ENCODE measurements at regions not wholly inside any gene's neighbourhood (a gene's known extent, or its start where the extent isn't known, plus 50 kb on each side); places are given as distances from the start of the nearest gene placed in this dataset.

DNA sequence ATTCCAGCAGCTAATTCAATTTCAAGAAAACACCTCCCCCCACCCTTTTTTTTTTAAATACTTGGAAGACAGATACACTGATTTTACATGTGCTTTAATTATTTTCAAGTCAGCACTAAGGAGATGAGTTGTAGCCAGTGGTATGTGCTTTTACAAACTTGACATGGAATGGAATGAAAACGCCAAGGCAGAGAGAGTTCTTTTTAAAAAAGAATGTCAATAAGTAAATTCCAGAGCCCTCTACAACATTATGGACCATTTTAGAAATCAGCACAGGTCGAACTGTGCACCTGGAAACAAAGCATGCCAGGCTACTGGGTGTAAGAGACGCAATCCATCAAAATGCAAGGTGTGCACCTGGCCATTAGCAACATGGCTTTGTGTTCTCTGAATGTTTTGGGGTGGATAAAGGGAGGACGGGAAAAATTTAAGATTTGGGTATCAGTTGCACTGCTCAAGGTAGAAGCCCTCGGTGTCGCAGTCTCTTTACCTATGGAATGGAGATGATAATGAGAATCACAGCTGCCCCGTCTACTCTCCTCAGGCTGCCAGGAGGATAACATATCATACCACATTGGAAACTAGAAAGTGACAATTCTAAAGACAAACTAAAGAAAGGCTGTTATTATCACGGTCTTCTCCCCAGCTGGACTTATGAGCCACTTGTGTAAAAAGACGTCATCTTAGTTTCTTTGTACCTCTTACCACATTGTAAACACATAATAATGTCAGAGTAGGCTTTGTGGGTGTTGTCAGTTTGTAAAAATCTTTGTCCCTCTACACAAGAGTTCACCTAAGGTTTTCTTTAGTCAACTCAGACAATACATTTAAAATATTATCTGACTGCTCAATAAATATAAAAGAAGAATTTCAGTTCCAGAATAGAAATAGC lies 107.4 kb upstream of the PRICKLE2 start:
- H3K36me3 Mint-ChIP-seq, result no peaks in the 10 kb centered on the region
- ChIA-PET POLR2A (ENCODE audit: partially characterized antibody) (no interaction called here), CTCF (ENCODE audit: partially characterized antibody) (no interaction called here)
- no peak overlapping the region for H3K4me3 Mint-ChIP-seq
- H3K9me3 Mint-ChIP-seq, result no peaks in the 10 kb centered on the region
- Histone ChIP-seq H3K27me3 (ENCODE audit: insufficient read depth, low read length) (no peaks in the 10 kb centered on the region), H3K4me1 (ENCODE audit: insufficient read depth, low read length) (no peaks in the 10 kb centered on the region), H3K27ac (ENCODE audit: low read depth, low read length) (no peak overlapping the region), H3K36me3 (ENCODE audit: insufficient read depth, low read length) (no peaks in the 10 kb centered on the region), H3K4me3 (ENCODE audit: low read length in 2 of 2) (no peak overlapping the region), H3K9me3 (ENCODE audit: control insufficient read depth in 1 of 2, low read length in 2 of 2) (no peaks in the 10 kb centered on the region)
- H3K27ac Mint-ChIP-seq, result no peak overlapping the region
- intact Hi-C loops (cut with micrococcal nuclease), result no loop called here
- H3K4me1 Mint-ChIP-seq, result no peaks in the 10 kb centered on the region
- no peak for DNase-seq
- H3K27me3 Mint-ChIP-seq, result peaks cover 0 to 5% of the 10 kb centered on the region in 2 donors

DNA sequence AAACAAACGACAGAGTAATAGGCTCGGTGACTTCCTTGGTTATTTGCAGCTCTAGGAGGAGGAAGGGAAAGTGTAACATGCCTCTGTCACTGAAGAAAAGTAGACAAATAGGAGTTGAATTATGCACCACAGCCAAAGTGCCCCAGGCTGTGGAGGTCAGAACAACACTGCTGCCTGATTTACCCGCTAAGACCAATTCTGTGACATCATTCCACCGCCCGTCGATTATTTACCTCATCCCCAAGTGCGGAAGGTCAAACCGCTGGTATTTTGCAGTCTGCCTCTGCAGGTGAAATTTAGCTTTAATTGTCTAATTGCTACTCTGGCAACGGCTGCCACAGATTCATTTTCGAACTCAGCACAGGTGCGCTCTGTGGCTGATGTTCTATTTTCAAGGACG lies 106.3 kb upstream of the PRICKLE2 start:
- no peaks in the 10 kb centered on the region for H3K4me1 Mint-ChIP-seq
- CTCF ChIA-PET (ENCODE audit: partially characterized antibody), result no interaction called here
- H3K36me3 ChIP-seq (ENCODE audit: insufficient read depth, low read length), result no peaks in the 10 kb centered on the region
- H3K27me3 Mint-ChIP-seq, result peaks cover 0 to 5% of the 10 kb centered on the region in 2 donors
- intact Hi-C loops (cut with micrococcal nuclease), result no loop called here
- H3K9me3 Mint-ChIP-seq, result no peaks in the 10 kb centered on the region
- POLR2A ChIA-PET (ENCODE audit: partially characterized antibody), result no interaction called here
- no peaks in the 10 kb centered on the region for H3K9me3 ChIP-seq (ENCODE audit: control insufficient read depth in 1 of 2, low read length in 2 of 2)
- no peaks in the 10 kb centered on the region for H3K27me3 ChIP-seq (ENCODE audit: insufficient read depth, low read length)
- H3K27ac Mint-ChIP-seq, result no peak overlapping the region
- H3K4me1 ChIP-seq (ENCODE audit: insufficient read depth, low read length), result no peaks in the 10 kb centered on the region
- H3K4me3 Mint-ChIP-seq, result no peak overlapping the region
- no peaks in the 10 kb centered on the region for H3K36me3 Mint-ChIP-seq
- no peak for DNase-seq
- no peak overlapping the region for H3K27ac ChIP-seq (ENCODE audit: low read depth, low read length)
- no peak overlapping the region for H3K4me3 ChIP-seq (ENCODE audit: low read length in 2 of 2)

DNA sequence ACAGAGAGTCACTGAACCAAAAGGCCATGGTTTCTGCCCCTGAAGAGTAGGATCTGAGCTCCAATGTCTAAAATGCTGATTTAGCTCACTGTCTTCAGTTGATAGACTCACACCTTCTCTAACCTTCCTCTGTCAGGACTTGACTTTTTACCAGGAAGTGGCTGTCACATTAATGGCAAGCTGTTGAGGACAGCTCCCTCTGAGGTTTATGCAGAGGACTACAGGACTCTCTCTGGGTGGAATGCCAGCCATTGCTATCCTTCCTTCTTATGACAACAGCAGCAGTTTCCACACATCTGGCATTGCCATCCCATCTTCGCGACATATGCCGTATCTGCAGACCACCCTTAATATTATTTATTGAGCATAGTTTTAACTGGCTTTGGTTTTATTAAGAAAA lies 103.8 kb upstream of the PRICKLE2 start:
- no peaks in the 10 kb centered on the region for H3K4me1 Mint-ChIP-seq
- H3K27me3 Mint-ChIP-seq, result peaks cover 0 to 3% of the 10 kb centered on the region in 2 donors
- Histone ChIP-seq H3K27me3 (ENCODE audit: insufficient read depth, low read length) (no peaks in the 10 kb centered on the region), H3K9me3 (ENCODE audit: control insufficient read depth in 1 of 2, low read length in 2 of 2) (no peaks in the 10 kb centered on the region), H3K4me1 (ENCODE audit: insufficient read depth, low read length) (no peaks in the 10 kb centered on the region), H3K27ac (ENCODE audit: low read depth, low read length) (no peak overlapping the region), H3K36me3 (ENCODE audit: insufficient read depth, low read length) (no peaks in the 10 kb centered on the region), H3K4me3 (ENCODE audit: low read length in 2 of 2) (no peak overlapping the region)
- intact Hi-C loops (cut with micrococcal nuclease), result no loop called here
- no peak overlapping the region for H3K27ac Mint-ChIP-seq
- ChIA-PET POLR2A (ENCODE audit: partially characterized antibody) (no interaction called here), CTCF (ENCODE audit: partially characterized antibody) (no interaction called here)
- no peaks in the 10 kb centered on the region for H3K9me3 Mint-ChIP-seq
- H3K36me3 Mint-ChIP-seq, result no peaks in the 10 kb centered on the region
- DNase-seq, result no peak
- H3K4me3 Mint-ChIP-seq, result no peak overlapping the region

DNA sequence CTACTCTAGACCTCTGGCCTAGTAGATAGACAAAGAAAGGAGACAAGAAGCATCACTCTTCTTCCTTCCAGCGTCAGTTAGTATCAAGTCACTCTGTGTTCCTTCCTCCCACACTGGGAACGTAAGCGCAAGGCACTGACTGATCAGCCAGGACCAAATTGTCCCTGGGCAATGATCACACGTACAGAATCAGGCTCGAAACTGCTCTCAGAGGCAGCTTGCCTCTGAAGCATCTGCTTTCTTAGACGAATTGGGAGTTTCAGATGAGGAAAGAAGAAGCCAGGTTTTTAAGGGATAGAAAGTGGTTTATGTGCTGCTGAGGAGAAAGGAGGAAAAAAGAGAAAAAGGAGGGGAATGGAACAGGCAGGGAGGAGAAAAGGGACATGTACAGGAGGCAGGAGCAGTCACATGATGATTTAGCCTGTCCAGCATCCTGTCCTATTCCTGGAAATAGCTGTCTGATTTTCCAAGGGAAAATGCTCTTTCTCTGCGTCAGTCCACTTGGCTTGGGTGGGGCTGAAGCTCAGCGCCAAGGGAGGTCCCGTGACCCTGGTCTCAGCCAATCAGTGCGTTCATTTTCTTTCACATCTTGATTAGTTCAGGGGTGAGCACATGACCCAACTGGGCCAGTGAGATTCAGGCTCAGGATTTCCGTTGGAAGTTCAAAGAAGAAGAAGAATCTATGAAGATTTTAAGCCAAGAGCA lies 102.0 kb upstream of the PRICKLE2 start:
- POLR2A ChIA-PET (ENCODE audit: partially characterized antibody), result no interaction called here
- Mint-ChIP-seq H3K36me3 (no peaks in the 10 kb centered on the region), H3K27me3 (peaks cover 0 to 3% of the 10 kb centered on the region in 2 donors), H3K9me3 (no peaks in the 10 kb centered on the region), H3K4me1 (no peaks in the 10 kb centered on the region), H3K4me3 (no peak overlapping the region), H3K27ac (no peak overlapping the region)
- intact Hi-C loops (cut with micrococcal nuclease), result no loop called here
- Histone ChIP-seq H3K4me3 (ENCODE audit: low read length in 2 of 2) (no peak overlapping the region), H3K27me3 (ENCODE audit: insufficient read depth, low read length) (no peaks in the 10 kb centered on the region), H3K27ac (ENCODE audit: low read depth, low read length) (no peak overlapping the region), H3K36me3 (ENCODE audit: insufficient read depth, low read length) (no peaks in the 10 kb centered on the region), H3K4me1 (ENCODE audit: insufficient read depth, low read length) (no peaks in the 10 kb centered on the region), H3K9me3 (ENCODE audit: control insufficient read depth in 1 of 2, low read length in 2 of 2) (no peaks in the 10 kb centered on the region)
- CTCF ChIA-PET (ENCODE audit: partially characterized antibody), result no interaction called here
- DNase-seq, result no peak

DNA sequence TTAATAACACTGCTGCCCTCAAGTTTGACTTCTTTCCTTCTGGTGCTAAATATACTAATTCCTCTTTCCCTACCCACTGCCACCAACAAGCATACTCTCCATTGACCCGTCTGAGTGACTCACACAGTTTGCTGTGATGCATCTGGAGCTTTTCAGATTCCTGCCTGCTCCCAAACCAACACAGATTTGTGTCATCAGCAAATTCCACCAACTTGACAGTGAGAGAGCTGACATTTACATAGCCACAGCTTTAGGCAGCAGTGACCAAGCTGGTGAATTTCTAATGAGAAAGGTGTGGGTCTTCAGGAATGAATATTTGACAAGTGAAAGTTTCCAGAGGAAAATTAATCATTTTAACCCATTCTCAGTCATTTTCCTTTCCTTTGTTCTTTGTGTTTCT lies 96.5 kb upstream of the PRICKLE2 start:
- Histone ChIP-seq H3K9me3 (ENCODE audit: control insufficient read depth in 1 of 2, low read length in 2 of 2) (no peaks in the 10 kb centered on the region), H3K4me1 (ENCODE audit: insufficient read depth, low read length) (no peaks in the 10 kb centered on the region), H3K27me3 (ENCODE audit: insufficient read depth, low read length) (no peaks in the 10 kb centered on the region), H3K4me3 (ENCODE audit: low read length in 2 of 2) (no peak overlapping the region), H3K27ac (ENCODE audit: low read depth, low read length) (no peak overlapping the region), H3K36me3 (ENCODE audit: insufficient read depth, low read length) (no peaks in the 10 kb centered on the region)
- Mint-ChIP-seq H3K27ac (peak overlapping the region in 1 of 7 donors; percentile 54), H3K27me3 (peaks cover 0 to 2% of the 10 kb centered on the region in 2 donors), H3K36me3 (no peaks in the 10 kb centered on the region), H3K4me1 (no peaks in the 10 kb centered on the region), H3K4me3 (no peak overlapping the region), H3K9me3 (no peaks in the 10 kb centered on the region)
- ChIA-PET POLR2A (ENCODE audit: partially characterized antibody) (no interaction called here), CTCF (ENCODE audit: partially characterized antibody) (no interaction called here)
- no peak for DNase-seq
- intact Hi-C loops (cut with micrococcal nuclease), result no loop called here

DNA sequence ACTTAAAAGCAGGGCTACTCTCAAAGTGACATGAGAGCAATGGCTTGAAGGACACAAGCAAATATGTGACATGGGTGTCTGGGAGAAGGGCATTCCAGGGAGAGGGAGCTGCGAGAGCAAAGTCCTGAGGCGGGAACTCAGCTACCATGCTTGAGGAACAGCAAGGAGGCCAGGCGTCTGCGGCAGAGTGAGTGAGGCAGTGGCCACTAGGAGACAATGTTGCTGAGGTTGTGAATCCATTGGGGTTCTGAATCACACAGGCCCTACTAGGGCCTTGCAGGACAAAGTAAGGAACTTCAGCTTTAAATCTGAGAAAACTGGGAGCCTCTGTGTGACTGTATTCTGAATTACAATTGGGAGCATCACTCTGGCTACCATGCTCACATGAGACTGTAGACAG lies 94.1 kb upstream of the PRICKLE2 start:
- no peaks in the 10 kb centered on the region for H3K9me3 Mint-ChIP-seq
- H3K36me3 ChIP-seq (ENCODE audit: insufficient read depth, low read length), result no peaks in the 10 kb centered on the region
- ChIA-PET CTCF (ENCODE audit: partially characterized antibody) (no interaction called here), POLR2A (ENCODE audit: partially characterized antibody) (no interaction called here)
- no peaks in the 10 kb centered on the region for H3K4me1 ChIP-seq (ENCODE audit: insufficient read depth, low read length)
- no peaks in the 10 kb centered on the region for H3K9me3 ChIP-seq (ENCODE audit: control insufficient read depth in 1 of 2, low read length in 2 of 2)
- H3K27ac Mint-ChIP-seq, result no peak overlapping the region
- intact Hi-C loops (cut with micrococcal nuclease), result no loop called here
- H3K27me3 ChIP-seq (ENCODE audit: insufficient read depth, low read length), result no peaks in the 10 kb centered on the region
- DNase-seq, result no peak
- peaks cover 0 to 2% of the 10 kb centered on the region in 2 donors for H3K27me3 Mint-ChIP-seq
- no peaks in the 10 kb centered on the region for H3K36me3 Mint-ChIP-seq
- no peak overlapping the region for H3K4me3 ChIP-seq (ENCODE audit: low read length in 2 of 2)
- H3K4me3 Mint-ChIP-seq, result no peak overlapping the region
- H3K27ac ChIP-seq (ENCODE audit: low read depth, low read length), result no peak overlapping the region
- no peaks in the 10 kb centered on the region for H3K4me1 Mint-ChIP-seq

DNA sequence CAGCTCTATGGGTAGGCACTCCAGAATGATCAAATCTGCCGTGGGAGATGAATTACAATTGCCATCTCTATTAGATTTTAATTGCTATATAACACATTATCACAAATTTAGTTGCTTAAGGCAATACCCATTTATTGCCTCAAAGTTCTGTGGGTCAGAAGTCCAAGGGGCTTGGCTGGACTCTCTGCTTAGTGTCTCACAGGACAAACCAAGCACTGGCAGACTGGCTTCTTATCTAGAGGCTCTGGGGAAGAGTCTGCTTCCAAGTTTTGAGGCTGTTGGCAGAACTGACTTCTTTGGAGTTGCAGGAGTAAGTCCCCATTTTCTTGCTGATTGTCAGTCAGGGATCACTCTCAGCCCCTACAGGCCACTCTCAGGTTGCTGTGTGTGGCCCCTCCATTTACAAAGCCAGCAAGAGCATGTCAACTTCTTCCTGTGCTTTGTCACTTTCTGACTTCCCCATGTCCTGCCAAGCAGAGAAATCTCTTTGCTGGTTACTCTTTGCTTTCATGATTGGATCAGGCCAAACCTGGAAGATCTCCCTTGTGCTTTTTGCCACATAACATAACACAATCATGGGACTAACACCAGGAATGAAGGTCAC lies 93.5 kb upstream of the PRICKLE2 start:
- no peak for DNase-seq
- Mint-ChIP-seq H3K4me1 (no peaks in the 10 kb centered on the region), H3K27me3 (peaks cover 0 to 2% of the 10 kb centered on the region in 2 donors), H3K36me3 (no peaks in the 10 kb centered on the region), H3K9me3 (no peaks in the 10 kb centered on the region), H3K4me3 (no peak overlapping the region), H3K27ac (no peak overlapping the region)
- no peaks in the 10 kb centered on the region for H3K36me3 ChIP-seq (ENCODE audit: insufficient read depth, low read length)
- H3K27ac ChIP-seq (ENCODE audit: low read depth, low read length), result no peak overlapping the region
- CTCF ChIA-PET (ENCODE audit: partially characterized antibody), result no interaction called here
- H3K4me3 ChIP-seq (ENCODE audit: low read length in 2 of 2), result no peak overlapping the region
- POLR2A ChIA-PET (ENCODE audit: partially characterized antibody), result no interaction called here
- H3K27me3 ChIP-seq (ENCODE audit: insufficient read depth, low read length), result no peaks in the 10 kb centered on the region
- no peaks in the 10 kb centered on the region for H3K9me3 ChIP-seq (ENCODE audit: control insufficient read depth in 1 of 2, low read length in 2 of 2)
- intact Hi-C loops (cut with micrococcal nuclease), result no loop called here
- no peaks in the 10 kb centered on the region for H3K4me1 ChIP-seq (ENCODE audit: insufficient read depth, low read length)
